Fibroblast of villous mesenchyme (primary cell): ENCODE measurements at regions not wholly inside any gene's neighbourhood (a gene's known extent, or its start where the extent isn't known, plus 50 kb on each side); places are given as distances from the start of the nearest gene placed in this dataset.

Experiments
- DNase-seq: peaks from one replicate; pipeline ENCODE4 v3.0.0-alpha.2; 2010; ENCODE audit warnings: low read depth
- H3K4me3 ChIP-seq: 2 replicates; pipeline ENCODE4 v1.5.1; 2011; ENCODE audit warnings: low read depth, mild to moderate bottlenecking, low read length
- TF ChIP-seq, protein P1 (sequence below): IDR thresholded peaks from 2 replicates; pipeline ENCODE4 v1.5.1; 2012; ENCODE audit warnings: low read depth, mild to moderate bottlenecking, low read length; ENCODE audit not compliant: insufficient read depth

DNA sequence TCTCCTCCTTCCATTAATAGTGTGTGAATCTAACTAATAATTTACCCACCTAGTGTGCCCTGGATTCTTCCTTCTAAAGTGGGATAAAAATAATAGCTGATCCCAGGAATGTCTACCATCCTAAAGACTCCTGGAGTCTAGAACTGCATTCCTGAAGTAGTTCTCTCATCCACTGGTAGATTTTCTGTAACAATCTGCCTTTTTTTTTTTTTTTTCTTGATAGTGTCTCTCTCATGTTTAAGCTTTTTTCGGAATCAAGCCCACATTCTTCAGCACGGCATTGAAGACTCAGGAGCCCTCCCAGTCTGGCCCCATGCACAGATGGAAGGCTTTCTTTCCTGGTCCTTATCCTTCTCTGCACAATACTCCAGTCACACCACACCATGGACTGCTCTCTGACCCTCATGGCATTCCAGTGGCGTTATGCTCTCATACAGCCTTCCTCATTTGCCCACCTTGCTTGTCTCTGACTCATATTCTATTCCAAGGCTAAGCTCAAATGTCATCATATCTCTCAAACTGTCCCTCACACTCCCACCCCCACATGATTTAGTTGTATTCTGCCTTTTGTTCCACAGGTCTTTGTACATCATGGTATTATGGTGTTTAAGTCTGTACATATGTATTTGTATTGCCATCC lies 68.7 kb upstream of the FRY start:
- no peak for DNase-seq
- H3K4me3 ChIP-seq, result no peak overlapping the region
- TF ChIP-seq, protein P1, sequence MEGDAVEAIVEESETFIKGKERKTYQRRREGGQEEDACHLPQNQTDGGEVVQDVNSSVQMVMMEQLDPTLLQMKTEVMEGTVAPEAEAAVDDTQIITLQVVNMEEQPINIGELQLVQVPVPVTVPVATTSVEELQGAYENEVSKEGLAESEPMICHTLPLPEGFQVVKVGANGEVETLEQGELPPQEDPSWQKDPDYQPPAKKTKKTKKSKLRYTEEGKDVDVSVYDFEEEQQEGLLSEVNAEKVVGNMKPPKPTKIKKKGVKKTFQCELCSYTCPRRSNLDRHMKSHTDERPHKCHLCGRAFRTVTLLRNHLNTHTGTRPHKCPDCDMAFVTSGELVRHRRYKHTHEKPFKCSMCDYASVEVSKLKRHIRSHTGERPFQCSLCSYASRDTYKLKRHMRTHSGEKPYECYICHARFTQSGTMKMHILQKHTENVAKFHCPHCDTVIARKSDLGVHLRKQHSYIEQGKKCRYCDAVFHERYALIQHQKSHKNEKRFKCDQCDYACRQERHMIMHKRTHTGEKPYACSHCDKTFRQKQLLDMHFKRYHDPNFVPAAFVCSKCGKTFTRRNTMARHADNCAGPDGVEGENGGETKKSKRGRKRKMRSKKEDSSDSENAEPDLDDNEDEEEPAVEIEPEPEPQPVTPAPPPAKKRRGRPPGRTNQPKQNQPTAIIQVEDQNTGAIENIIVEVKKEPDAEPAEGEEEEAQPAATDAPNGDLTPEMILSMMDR, result no peak

DNA sequence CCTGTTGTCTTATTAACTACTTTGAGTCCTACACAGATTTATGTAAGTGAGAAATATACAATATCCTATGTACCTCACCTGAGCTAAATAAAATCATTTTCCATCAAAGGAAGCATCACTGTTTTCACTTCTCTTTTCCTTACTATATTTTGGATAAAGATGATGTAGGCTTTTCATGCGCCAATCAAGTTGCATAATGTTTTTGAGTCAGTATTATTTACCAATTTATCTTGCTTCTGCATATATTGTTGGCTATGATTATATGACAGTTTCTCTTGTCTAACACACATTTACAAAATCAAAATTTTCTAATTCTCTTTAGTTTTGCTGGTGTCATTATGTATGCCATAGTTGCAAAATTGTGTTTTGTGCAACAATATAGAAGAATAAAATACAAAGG lies 67.9 kb upstream of the FRY start:
- TF ChIP-seq, protein P1, result no peak
- DNase-seq, result no peak
- no peak overlapping the region for H3K4me3 ChIP-seq

DNA sequence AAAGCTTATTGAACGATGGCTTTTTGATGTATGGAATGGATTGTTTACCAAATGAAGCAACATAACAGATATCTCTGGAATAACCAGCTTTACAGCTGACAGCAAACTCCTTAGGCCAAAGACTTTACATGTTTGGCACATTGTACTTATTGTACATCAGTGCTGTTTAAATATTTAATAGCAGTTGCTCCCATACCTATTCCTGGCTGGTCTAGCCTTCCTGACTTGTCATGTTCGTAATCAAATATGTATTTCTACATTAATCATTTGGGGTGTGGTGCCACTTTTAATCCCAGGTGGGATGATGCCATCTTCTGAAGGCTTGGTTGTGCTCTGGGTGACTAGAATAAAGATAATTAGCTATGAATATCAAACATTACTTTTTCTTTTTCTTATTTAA lies 67.4 kb upstream of the FRY start:
- DNase-seq, result no peak
- H3K4me3 ChIP-seq, result no peak overlapping the region
- TF ChIP-seq, protein P1, result no peak

DNA sequence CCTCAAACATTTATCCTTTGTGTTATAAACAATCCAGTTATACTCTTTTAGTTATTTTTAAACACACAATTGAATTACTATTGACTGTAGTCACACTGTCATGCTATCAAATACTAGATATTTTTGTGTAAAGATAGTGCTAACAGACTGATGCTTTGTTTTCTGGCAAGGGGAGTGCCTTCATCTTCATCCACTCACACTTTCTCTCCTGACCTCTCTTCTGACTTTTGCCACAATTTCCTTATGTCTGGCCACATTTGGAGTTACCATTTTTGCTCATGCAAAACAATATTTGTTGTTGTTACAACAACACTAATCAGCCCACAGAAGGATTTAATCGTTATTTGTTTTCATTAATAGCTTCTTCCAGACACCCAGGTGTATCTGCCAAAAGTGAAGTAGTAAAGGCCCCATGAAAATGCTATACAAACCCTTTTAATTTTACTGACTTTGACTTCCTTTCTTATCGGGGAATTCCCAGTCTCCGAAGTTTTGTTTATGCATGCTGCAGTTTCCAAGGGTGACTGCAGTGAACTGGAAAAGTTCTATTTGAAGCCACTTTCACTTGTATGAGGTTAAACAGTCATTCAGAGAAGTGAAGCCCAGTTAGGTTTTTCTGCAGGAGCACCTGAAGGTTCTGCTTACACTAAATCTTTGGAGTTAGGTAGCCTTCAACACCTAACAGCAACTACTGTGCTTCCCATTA lies 66.1 kb upstream of the FRY start:
- no peak overlapping the region for H3K4me3 ChIP-seq
- peak; percentile 73 for DNase-seq
- TF ChIP-seq, protein P1, result no peak

DNA sequence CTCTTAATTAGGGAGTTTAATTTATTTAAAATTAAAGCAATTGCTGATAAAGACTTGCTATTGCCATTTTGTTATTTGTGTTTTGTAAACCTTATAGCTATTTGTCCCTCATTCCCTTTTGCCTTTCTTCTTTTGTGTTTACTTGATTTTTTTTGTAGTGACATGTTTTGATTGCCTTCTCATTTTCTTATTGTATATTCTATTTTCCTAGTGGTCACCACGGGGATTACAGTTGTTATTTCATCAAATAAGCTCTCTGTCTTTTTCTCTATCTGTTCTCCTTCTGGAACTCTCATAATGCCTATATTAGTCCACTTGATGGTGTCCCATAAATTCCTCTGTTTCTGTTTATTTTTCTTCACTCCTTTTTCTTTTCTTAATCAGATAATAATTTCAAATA lies 64.4 kb upstream of the FRY start:
- TF ChIP-seq, protein P1, result no peak
- H3K4me3 ChIP-seq, result no peak overlapping the region
- DNase-seq, result no peak

DNA sequence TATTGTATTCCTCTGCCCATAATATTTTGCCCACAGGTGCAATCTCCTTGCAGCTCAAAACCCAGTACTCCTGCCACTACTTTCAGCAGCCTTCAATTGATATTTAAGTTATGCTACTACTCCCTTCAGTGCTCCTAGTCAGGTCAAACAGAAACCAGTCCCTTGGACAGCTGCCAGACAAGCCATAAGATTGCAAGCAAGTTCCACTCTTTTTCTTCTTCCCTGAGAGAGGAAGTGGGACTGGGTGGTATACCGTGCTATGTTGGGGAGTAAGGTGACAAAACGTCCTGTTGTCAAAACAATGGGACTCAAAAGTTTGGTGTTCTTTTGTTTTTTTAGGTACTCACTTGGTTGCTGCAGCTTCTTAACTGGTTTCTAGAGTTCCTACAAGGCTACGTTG lies 63.1 kb upstream of the FRY start:
- no peak overlapping the region for H3K4me3 ChIP-seq
- TF ChIP-seq, protein P1, result no peak
- peak; percentile 68 for DNase-seq
